Activated CD8-positive, alpha-beta memory T cell treated with anti-CD3 and anti-CD28 coated beads, Interleukin-2, amount 50 U/mL, for 48 hours (primary cell): ENCODE measurements at regions not wholly inside any gene's neighbourhood (a gene's known extent, or its start where the extent isn't known, plus 50 kb on each side); places are given as distances from the start of the nearest gene placed in this dataset.
"Not testable (repeated sequence)": the region's sequence is repeated elsewhere in the genome, so short reads cannot be mapped to it uniquely, and the experiment has no call there.

Experiments
- DNase-seq: peaks from one replicate; pipeline ENCODE4 v3.0.0-alpha.2; 2020

- DNase-seq = no peak
Observed at GRCh38 chr21:35840949-35841348, 219.4 kb downstream of the SETD4 start.

DNA sequence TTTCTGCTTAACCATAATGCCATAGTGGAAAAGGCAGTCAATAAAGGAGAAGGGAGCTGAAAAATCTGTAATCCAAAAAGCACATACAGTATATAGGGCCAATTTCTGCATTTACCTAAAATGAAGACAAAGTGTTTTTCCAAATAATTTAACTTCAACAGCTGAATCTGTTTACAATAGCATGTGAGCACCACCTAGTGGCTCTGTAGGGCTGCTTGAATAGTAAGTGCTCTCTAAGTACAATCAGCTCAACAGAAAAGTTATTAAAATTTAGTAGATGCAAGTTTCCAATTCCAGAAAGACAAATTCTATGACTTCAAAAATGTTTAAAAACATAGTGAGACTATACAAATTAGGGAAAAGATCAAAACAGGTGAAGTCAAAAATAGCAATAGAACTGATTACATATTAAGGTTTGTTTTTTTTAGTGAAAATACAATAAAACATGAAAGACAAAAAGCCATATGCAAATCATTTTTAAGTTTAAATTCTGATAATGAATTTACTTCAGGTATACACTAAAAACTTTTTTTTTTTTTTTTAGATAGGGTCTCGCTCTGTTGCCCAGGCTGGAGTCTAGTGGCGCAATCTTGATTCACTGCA, 220.0 kb downstream of the SETD4 start:
- DNase-seq = no peak

DNA sequence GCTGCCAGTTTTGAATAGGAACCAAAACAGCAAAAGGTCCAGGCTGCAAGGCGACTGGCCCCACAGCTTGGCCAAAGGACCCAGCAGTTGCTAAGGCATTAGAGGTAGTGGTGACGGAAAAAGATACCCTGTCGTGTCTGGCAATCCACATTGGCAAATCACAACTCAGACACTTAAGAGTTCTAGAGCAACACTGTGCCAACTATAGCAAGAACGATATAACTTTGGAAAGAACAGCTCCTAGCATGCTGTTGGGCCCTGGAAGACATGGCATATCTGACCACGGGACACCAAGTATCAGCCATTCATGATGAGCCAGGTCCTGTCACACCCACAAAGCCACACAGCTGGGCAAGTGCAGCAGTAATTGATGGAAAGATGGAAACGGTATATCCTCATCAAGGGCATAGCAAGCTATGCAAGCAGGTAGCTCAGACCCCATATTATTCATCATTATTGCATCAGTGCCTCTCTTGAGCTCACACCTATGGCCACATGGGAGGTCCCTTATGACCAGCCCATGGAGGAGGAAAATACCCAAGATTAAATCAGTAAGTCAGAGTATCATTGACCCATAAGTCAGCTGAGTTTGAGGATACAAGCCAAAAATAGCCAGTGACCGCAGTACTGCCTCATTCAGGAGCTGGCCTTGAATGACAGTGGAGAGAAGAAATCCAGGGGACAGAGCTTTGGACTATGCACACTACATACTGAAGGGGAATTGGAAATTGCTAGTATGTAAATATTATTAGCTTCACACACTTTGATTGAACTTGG, 221.2 kb downstream of the SETD4 start:
- no peak for DNase-seq

DNA sequence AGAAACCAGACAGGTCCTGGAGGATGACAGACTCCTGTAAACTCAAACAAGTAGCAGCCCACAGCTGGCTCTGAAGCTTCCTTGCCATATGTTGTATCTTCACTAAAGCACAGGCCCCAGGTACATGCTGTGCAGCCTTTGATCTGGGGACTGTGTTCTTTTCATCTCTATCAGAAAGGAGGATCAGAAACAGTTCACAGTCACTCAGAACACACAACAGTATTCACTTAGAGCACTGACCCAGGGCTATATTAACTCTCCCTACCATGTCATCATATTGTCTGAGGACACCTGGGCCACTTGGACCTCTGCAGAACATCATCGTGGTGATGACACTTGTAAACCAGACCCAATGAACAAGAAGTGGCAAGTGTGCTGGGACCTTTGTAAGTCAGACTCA, 222.0 kb downstream of the SETD4 start:
- DNase-seq = no peak

GRCh38 chr21:35833991-35834390, 226.3 kb downstream of the SETD4 start:
- DNase-seq = no peak

DNA sequence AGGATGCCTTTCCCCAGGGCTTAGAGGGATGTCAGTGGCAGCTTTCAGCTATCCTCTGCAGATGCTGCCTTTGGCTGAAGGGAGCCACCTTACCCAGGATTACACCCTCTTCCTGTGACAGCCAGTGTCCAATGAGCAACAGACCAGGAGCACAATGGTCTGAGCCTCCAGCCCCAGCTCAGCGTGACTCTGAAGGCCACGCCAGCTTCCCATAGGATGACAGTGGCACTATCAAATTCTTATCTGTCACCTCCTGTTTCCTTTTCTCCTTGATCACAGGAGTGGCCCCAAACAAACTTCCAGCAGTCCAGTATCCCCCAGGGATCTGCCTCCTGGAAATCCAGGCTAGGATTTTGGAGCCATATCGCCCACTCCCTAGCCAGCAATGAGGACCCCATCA, 226.9 kb downstream of the SETD4 start:
- DNase-seq = no peak

- no peak for DNase-seq
Observed at GRCh38 chr21:35831230-35831629, 229.1 kb downstream of the SETD4 start.

- DNase-seq = no peak
Observed at GRCh38 chr21:35829067-35829466, 231.3 kb downstream of the SETD4 start.

- DNase-seq = no peak
Observed at GRCh38 chr21:35828161-35828560, 232.2 kb downstream of the SETD4 start.

DNA sequence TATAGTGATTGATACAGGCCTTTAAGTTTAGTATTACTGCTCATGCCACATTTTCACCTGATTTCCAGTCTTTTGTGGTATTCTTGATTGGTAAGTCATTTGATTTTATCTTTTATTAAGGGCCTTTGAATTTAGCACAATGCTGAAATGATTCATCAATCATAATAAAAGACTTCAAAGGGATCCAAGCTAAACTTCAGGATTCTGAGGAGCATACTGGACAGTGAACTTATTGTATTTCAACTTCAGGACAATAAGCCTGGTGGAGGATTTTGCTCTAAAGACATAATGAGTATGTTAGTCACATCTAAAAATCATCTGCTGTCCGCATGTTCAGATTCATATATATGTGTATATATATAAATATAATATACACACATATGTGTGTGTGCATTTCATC, 233.3 kb downstream of the SETD4 start:
- DNase-seq = no peak

GRCh38 chr21:35825370-35826353, 234.7 kb downstream of the SETD4 start:
- DNase-seq = no peak

DNA sequence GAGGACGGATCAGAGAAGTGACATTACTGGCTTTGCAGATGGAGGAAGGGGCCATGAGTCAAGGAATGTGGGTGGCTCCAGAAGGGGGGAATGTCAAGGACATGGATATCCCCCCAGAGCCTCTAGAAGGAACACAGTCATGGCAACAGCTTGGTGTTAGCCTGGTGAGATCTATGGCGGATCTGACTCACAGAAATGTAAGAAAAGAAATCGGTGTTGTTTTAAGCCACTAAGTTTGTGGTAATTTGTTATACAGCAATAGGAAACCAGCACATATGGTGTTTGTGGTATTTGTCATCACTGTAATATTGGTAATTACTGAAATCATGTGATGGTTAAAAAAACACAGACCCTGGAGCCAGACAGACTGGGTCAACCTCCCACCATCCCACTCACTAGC, 236.2 kb downstream of the SETD4 start:
- no peak for DNase-seq

GRCh38 chr21:35819134-35819533, 241.2 kb downstream of the SETD4 start:
- no peak for DNase-seq

DNA sequence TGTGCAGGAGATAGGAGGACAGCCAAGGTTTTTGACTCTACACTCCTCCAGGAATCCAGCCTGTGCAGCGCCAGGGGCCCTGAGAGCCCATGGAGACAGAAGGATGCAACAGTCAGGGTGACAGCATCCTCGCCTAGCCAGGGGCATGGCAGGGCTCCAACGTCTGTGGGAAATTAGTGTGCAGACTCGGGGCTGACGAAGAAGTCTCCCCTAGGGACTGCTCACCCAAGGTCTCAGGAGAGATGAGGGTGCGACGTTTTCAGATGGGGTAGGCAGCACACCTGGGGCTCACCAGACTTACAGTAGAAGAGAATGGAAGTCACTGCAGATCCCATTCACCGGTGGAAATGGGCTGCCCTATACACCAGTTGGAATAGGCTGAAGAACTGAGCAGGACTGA, 241.7 kb downstream of the SETD4 start:
- DNase-seq = no peak

DNA sequence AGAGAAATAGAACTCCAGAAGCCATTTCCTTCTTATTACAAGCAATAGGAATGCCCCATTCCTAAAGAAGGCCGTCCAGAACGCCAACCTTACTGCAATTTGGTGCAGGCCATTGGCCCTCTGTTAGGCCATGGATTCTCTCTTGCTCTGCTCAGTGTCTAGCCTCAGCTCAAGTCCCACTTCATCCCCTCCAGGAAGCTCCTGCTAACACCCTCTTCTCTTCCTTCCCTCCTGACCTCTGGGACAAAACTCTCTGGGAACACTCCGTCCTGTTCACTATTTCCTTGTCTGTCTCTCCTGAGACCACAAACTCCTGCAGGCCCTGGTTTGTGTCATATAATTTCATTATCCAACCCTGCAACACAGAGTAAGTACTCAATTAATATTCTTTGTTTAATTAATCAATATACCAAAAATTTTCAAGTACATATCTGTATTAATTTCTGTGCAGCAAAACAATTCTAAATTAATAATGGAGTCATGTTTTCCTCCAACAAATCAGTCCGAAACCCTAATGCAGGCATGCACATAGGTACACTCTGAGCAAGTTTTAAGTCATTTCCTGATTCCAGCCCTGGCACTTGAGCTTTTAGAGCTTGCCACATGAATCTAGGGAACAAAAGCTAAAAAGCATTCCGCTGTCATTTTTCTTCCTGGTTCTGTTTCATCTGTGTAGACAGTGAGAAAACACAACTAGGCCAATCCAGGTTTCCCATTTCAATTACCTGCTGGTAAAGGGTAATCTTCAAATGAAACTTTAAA, 245.3 kb downstream of the SETD4 start:
- DNase-seq = no peak

DNA sequence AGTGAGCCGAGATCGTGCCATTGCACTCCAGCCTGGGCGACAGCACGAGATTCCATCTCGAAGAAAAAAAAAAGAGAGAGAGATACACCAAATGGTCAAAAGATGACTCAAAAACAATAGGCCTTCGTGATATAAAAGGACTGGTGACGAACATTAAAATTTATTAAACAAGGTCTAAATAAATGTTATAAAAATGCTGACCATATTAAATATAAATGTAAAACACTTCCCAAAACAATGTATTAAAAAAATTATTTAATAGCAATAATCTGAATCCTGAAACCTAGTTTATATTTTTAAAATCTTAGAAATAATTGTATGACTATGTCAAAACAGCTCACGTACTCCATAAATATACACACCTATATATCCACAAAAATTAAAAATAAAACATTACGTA, 247.6 kb downstream of the SETD4 start:
- DNase-seq = no peak

DNA sequence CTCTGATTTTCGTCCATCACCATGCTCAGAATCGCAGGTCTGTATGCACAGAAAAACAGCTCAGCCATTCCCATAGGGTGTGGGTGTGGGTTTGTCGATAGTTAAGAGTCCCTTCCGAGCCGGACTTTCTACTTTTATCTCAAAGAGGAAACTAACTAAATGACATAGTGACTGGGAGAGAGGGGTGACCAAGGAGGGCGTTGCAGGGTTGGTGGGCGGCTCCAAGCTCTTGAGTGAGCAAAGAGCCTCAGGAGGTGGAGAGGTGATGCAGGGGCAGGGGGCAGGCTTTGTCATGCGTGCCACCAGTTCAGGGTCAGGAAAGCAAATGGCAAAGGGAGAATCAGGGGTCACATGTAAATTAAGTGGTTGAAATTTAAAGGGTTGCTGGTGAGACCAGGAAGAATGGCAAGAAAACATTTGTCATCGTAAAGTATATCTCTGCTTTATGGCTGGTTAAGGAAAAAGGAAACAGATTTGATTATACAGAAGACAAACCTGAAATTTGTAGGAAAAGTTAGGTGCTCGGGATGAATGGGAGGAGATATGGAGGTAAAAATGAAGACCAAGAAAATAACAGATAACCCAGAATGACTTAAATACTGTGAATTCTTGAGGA, 249.0 kb downstream of the SETD4 start:
- DNase-seq = no peak

DNA sequence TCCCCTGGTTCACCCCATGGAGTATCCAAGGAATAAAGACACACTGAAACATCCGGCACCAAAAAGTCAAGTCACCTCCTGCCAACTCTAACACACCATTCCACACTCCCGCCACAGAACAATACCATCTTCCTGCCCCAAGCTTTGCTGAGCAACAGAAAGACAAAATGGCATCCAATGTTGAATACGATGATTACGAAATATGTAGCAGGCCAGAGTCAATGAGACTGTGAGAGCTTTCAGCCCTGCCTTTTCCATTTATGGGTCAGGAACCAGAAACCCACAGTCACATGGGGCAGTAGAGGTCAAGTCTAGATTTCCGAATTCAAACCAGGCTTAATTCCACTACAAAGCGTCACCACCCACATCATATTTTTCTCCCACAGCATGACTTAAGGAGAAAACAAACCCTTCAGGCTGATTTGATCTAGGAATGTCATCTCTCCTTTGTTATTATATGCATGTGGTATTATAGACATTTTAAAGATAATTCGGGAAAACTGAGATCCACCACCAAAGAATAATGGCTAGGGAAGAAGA, 249.8 kb downstream of the SETD4 start:
- DNase-seq = no peak

DNA sequence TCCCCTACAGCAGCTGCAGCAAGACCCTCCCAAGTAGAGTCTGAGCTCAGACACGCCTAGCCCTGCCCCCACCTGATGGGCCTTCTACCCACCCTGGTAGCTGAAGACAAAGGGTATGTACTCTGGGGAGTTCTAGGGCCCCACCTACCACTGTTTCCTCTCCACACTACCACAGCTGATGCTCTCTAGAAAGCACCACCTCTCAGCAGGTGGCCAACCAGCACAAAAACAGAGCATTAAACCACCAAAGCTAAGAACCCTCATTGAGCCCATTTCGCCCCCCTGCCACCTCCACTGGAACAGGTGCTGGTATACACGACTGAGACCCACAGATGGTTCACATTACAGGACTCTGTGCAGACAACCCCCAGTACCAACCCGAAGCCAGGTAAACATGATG, 258.9 kb downstream of the SETD4 start:
- DNase-seq = no peak

DNA sequence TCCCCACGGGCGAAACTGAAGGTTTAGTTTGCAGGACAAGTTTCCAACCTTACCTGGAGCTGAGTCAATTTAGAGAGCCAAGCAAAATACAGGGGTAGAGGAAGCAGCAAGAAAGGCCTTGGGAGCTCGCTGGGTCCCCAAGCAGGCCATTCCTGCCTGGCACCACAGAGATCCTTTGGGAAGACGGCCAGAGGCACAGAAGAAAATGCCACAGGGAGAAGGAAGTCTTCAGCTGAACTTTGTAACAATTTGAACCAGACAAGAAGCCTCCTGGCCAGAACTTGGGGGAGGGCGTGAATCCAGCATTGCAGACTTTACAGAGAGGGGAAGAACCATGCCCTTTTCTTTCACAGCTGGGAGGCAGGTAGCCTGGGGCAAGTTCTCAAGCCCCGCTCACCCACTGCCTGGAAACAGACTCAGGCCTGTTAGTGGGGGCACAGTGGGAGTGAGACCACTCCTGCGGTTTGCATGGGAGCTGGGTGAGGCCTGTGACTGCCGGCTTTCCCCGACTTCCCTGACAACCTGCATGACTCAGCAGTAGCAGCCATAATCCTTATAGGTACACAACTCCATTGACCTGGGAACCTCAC, 259.4 kb downstream of the SETD4 start:
- not testable (repeated sequence) for DNase-seq

DNA sequence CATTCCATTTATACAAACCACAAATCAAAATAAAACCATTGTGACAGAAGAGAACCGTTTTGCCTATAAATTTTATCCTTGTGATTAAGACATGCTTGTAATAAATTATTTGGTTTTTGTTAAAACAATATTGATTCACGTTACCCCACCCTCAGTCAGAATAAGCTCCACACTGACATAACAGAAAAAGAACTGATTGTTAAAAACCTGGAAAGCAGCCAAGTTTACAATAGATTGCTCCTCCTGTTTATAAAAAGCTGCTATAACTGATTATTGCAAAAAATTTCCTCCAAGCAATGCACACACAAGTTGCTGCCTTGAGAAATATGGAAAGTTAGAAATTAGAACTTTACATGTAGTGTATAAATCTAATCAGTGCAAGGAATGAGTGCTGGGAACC, 263.5 kb downstream of the SETD4 start:
- DNase-seq = no peak

- not testable (repeated sequence) for DNase-seq
Observed at GRCh38 chr21:35794527-35794926, 265.8 kb downstream of the SETD4 start.
